GM19025 (cell line): ENCODE measurements at regions not wholly inside any gene's neighbourhood (a gene's known extent, or its start where the extent isn't known, plus 50 kb on each side); places are given as distances from the start of the nearest gene placed in this dataset.
"Not testable (repeated sequence)": the region's sequence is repeated elsewhere in the genome, so short reads cannot be mapped to it uniquely, and the experiment has no call there.

Source experiments
- ATAC-seq: cut with Tn5 transposase; IDR thresholded peaks from one replicate; pipeline ENCODE4 v1.9.1; 2021; ENCODE audit warnings: mild to moderate bottlenecking, low read depth, moderate library complexity; ENCODE audit not compliant: unreplicated experiment

GRCh38 chr4:75422998-75423397, 91.2 kb downstream of the RCHY1 start:
- ATAC-seq: no peak

DNA sequence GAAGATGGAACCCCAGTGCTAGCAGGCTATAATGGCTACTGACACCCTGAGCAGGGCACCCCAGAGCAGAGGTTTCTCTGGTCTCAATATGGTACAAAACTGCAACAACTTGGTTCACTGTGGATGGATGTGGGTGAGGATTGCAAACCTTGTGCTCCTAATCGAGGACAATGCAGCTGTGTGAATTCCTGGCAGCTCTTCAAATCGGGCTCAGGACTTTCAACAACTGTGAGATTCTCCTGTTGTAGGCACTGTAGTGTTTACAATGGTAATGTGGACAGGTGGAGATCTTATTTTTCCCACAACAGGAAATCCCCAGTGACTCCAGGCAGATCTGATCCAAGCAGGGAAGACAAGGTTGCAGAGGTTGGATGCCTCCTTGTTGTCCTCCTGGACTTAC, 101.5 kb downstream of the RCHY1 start:
- ATAC-seq: no peak

DNA sequence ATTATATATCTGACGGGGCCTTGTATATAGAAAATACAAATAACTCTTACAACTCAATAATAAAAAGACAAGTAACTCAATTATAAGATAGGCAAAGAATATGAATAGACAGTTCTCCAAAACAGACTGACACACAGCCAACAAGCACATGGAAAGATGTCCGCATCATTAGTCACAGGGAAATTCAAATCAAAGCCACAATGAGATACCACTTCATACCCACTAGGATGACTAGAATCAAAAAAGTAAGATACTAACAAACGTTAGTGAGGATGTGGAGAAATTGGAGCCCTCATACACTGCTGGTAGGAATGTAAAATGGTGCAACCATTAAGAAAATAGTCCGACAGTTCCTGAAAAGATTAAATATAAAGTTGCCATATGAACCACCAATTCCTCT, 115.7 kb downstream of the RCHY1 start:
- no peak for ATAC-seq

DNA sequence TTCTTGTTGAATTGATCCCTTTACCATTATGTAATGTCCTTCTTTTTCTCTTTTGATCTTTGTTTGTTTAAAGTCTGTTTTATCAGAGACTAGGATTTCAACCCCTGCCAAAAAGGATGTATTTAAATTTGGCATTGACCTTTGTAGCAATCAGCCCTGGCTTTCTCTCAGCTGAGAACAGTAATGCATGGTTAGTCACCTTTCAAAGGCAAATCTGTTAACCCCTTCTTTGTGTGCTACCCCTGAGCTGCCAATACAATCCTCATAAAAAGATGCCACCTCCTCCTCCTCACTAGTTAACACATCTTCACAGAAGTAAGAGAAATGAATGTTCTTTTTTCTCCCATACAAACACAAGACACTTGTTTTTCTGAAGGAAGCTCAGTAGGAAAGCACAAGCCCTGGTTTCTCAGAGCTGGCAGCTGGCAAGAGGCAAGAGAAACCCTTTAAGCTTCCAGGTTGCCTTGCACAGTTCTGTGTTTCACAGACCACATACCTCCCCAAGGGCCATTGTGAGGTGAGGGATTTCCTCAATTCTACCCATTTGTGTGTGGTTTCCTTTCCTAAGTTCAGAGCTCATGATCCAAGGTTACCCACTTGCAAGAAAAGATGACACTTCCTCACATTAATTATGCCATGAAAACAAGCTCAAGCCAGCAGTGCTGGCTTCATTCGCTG, 122.6 kb downstream of the RCHY1 start:
- ATAC-seq: no peak

GRCh38 chr4:75386426-75386825, 127.8 kb downstream of the RCHY1 start:
- not testable (repeated sequence) for ATAC-seq

- ATAC-seq: no peak
These were observed 129.1 kb downstream of the RCHY1 start for GRCh38 chr4:75385106-75385505.

- no peak for ATAC-seq
These were observed 137.7 kb downstream of the RCHY1 start for GRCh38 chr4:75376543-75376942.

GRCh38 chr4:75371915-75372314, 142.3 kb downstream of the RCHY1 start:
- ATAC-seq: no peak

DNA sequence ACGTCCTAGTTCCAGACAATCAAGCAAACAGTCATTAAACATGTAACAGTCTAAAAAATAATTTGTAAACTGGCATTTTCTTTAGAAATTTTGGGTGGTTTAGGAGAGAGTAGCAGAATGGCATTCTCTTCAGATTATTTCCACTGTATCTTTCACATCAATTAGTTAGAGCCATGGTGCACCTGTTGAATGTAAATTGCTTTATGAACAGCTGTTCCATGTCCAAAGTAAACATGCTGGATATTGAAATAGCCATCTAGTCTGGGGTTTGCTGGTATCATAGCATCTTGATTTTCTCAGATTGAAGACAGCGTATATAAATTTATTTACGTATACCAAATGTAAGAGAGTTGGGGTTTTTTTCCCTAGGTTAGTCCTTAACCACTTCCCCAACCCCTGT, 143.6 kb downstream of the RCHY1 start:
- no peak for ATAC-seq

DNA sequence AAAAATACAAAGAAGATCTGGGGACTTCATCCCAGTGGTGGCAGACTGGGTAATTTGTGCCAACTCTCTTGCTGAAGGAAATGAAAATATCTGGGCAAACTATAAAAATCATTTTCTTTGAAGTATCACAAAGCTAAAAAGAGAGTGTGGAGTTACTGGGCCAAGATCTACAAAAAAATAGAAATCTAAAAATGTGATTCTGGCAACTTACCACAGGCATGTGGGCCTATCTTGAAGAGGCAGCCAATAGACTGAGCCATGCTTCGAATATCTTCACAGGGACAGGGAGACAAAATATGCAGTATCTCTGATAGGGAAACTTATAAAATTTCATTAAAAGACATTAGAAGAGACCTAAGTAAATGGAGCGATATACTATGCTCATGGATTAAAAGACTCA, 168.8 kb downstream of the RCHY1 start:
- ATAC-seq: no peak

DNA sequence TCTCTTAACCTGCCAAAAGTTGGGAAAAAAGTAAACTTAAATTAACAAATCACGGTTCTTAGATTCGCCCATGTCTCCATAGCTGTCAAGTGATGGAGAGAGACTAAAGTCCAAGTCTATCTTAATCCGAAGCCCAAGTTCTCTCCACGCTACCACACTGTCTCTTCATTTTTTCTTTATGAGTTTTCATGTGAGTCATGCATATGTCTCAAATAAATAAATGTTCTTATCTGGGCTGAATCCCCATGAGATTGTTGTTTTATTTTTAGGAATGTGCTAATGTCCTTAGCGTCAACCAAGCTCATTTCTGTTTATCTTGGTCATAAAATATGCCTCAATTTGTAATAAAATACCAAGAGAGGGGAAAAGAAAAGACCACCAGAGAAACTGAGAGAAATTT, 169.3 kb downstream of the RCHY1 start:
- ATAC-seq: no peak

- no peak for ATAC-seq
These were observed 170.9 kb downstream of the RCHY1 start for GRCh38 chr4:75343333-75343732.

DNA sequence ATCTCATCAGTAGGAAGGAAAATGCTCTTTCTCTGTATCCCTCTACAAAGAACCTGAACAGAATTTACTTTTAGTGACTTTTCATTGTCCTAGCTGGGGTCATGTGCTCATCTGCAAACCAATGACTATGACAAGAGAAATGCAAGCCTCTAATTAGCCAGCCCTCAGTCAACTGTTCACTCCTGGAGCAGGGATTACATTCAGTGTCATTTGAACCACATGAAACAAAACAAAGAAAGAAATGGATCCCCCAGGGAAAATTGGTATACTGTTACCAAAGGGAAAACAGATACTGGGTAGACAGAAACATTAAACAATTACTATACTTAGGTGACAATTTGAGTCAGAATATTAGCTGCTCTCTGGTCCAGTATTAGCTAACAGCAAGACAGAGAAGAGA, 173.6 kb downstream of the RCHY1 start:
- no peak for ATAC-seq

- ATAC-seq: no peak
These were observed 175.8 kb downstream of the RCHY1 start for GRCh38 chr4:75338352-75338880.

DNA sequence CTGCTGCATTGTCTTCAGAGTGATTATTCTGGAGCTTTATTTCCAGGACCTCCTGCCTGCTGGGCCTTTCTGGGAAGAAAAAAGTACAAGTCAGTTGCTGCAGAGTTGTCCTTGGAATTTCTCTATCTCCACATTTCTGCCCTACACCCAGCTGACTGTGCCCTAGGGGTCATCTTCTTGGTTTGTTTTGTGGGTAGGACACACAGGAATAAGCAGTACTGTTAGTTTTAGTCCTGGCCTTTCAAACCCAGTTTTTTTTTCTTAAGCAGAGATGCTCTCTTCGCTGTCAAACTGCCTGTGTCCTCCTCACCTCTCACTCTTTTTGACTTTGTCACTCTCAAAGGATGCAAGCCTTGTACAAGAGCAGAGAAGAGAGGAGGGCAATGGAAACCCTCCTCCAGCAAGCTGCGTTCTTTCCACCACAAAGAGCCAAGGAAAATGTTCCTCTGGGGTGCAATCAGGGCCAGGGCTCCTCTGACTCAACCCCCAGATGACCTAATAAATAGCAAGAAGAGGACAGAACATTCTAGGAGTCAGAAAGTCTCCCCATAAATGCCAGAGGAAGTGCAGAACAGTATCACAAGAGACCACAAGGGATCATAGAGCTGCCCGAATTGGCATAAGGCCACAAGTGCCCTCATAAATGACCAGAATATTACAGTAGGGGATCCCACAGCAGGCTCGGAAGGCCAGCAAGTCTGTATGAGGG, 186.2 kb downstream of the RCHY1 start:
- no peak for ATAC-seq

GRCh38 chr4:75325318-75325979, 188.8 kb downstream of the RCHY1 start:
- no peak for ATAC-seq

- no peak for ATAC-seq
These were observed 192.7 kb downstream of the RCHY1 start for GRCh38 chr4:75321484-75321883.

- not testable (repeated sequence) for ATAC-seq
These were observed 196.6 kb downstream of the RCHY1 start for GRCh38 chr4:75317641-75318040.

- ATAC-seq: no peak
These were observed 206.2 kb downstream of the RCHY1 start for GRCh38 chr4:75308049-75308448.

DNA sequence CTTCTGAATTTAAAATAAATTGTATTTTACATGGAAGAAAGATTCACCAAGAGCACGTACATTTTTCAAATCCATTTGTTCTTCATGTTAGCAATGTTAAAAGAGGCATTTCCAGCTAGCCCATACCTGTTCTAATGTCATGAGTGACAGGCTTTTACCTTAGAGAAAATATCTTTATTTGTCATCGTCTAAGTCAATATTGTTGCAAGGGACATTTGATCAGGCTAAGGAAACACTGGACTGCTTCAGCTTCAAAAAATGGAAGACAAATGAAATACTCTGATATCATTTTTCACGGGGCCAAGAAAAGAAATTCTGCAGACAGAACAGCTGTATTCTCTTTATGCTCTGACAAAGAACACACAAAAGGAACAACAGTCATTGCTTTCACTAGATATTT, 207.7 kb downstream of the RCHY1 start:
- no peak for ATAC-seq

DNA sequence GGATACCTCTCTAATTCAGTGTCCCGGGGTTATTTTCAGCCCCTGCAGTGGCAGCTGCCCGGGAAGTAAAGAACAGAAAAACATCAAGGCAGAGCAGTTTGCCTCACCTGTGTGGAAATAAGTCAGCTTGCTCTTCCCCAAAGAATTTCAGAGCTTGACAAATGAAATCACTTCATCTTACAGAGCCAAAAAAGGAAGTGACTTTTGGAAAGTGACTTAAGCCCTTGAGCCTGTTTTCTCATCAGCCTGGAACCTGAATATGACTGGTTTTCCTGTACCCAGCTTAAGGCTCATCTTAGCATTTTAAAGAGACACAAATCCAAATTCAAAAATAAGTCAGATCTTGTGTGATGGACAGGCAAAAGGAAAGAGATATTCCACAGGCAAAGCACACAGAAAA, 211.6 kb downstream of the RCHY1 start:
- ATAC-seq: no peak
